Coronary artery (tissue), 2 donors: ENCODE measurements at regions not wholly inside any gene's neighbourhood (a gene's known extent, or its start where the extent isn't known, plus 50 kb on each side); places are given as distances from the start of the nearest gene placed in this dataset.

Source experiments
- DNase-seq: peaks from one replicate; pipeline ENCODE4 v3.0.0-alpha.2; 2017; ENCODE audit warnings: low spot score
- H3K27ac ChIP-seq, 2 donors: fragments of 200-600 bp; sonication (generic); one replicate each; pipeline ENCODE4 v1.5.1; 2016 to 2019
- H3K4me3 ChIP-seq: fragments of 200-600 bp; sonication (generic); 2 replicates; pipeline ENCODE4 v1.5.1; 2016; ENCODE audit warnings: mild to moderate bottlenecking, moderate library complexity
- TF ChIP-seq, protein P1 (sequence below): fragments of 200-600 bp; sonication (generic); IDR thresholded peaks from one replicate; pipeline ENCODE4 v1.5.1; 2019; ENCODE audit warnings: antibody characterized with exemption

DNA sequence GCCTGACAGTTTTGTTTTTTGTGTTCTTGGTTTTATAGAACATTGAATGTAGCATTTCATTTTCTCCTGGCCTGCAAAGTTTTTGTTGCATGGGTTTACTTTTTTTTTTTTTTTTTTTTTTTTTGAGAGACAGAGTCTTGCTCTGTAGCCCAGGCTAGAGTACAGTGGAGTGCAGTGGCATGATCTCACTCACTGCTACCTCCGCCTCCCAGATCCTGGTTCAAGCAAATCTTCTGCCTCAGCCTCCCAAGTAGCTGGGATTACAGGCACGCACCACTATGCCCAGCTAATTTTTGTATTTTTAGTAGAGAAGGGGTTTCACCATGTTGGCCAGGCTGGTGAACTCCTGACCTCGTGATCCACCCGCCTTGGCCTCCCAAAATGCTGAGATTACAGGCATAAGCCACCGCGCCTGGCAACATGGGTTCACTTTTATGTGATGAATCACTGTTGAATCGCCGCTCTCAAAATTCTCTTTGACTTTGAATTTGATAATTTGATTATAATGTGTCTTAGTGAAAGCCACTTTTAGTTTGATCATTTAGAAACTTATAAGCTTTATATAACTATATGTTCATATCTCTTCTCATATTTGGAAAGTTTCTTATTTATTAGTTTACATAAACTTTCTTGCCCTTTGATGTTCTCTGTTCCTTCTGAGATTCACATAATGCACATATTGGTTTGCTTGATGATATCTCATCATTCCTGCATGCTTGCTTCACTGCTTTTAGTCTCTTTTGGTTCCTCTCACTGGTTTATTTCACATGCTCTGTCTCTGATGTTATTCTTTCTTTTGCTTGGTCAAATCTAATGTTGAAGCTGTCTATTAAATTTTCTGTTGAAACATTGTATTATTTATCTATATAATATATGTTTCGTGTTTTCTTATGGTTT lies 589.0 kb upstream of the CNTN5 start:
- DNase-seq, result no peak
- H3K27ac ChIP-seq, result no peak overlapping the region
- TF ChIP-seq, protein P1, sequence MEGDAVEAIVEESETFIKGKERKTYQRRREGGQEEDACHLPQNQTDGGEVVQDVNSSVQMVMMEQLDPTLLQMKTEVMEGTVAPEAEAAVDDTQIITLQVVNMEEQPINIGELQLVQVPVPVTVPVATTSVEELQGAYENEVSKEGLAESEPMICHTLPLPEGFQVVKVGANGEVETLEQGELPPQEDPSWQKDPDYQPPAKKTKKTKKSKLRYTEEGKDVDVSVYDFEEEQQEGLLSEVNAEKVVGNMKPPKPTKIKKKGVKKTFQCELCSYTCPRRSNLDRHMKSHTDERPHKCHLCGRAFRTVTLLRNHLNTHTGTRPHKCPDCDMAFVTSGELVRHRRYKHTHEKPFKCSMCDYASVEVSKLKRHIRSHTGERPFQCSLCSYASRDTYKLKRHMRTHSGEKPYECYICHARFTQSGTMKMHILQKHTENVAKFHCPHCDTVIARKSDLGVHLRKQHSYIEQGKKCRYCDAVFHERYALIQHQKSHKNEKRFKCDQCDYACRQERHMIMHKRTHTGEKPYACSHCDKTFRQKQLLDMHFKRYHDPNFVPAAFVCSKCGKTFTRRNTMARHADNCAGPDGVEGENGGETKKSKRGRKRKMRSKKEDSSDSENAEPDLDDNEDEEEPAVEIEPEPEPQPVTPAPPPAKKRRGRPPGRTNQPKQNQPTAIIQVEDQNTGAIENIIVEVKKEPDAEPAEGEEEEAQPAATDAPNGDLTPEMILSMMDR, result no peak
- H3K4me3 ChIP-seq, result no peak overlapping the region

DNA sequence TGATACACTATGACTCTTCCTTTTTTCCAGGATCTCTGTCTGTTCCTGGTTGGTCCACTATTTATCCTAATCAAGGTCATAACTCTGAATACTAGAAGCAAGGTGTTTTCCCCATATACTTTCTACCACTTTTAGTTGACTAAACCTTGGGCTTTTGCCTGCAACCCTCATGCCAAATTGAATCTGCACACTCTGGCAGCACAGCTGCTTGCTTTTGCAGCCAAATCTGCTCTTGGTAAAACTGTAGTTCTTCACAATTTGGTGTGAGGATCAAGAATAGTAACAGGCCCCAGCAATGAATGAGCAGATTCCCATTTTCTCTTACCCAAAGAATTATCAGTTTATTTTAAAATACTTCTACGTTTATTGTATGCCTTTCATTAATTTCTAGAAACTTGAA lies 586.5 kb upstream of the CNTN5 start:
- TF ChIP-seq, protein P1, result no peak
- no peak overlapping the region for H3K27ac ChIP-seq
- no peak for DNase-seq
- no peak overlapping the region for H3K4me3 ChIP-seq

DNA sequence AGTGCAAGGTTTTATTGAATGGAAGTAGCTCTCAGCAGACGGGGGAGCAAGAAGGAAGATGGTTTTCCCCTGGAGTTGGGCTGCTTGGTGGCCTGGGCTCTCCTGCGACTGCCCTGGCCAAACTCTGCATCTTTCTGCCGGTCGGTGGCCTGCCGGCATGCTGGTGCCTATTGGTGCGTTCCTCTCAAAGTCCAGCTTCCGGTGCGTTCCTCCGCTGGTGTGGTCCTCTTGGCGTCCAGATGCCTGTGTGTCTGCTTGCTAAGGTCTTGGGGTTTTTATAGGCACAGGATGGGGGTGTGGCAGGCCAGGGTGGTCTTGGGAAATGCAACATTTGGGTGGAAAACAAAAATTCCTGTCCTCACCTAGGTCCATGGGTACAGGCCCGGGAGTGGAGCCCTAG lies 567.4 kb upstream of the CNTN5 start:
- TF ChIP-seq, protein P1, result no peak
- no peak for DNase-seq

DNA sequence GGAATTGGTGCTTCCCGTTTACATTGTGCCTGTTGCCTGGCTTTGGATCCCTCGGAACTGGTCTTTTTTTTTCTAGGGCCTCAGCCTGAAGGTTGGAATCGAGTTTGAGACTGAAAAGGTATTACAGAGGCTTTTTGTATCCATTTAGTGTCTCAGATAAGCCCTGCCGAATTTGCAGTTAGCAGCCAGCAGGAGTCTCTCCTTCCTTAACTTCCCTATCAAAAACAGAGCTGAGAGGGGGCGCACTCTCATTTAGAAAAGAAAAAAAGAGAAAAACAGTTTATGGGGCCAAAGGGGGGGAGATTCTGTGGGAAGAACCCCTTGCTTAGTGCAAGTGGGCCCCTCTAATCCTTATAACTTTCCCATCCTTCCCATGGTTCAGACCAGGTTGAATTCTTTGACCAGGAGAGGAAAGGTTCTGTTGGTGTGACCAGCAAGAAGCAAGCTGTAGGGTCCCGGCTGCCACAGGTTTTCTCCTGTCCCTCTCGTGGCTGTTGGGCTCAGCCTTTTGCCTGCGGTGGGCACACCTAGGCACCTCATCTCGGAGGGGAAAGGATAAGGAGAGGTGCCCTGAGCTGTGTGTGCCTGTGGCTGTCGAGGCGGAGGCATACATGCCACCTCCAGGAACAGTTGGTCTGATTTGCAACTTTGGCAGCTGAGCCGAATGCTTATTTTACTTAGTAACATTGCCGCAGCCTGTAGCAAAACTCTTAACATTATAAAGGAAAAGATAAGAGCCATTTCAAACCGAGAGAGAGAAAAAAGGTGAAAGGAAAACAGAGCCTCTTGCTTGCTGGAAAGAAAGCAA lies 565.0 kb upstream of the CNTN5 start:
- no peak for DNase-seq
- TF ChIP-seq, protein P1, result no peak
- H3K27ac ChIP-seq, result no peak overlapping the region
- H3K4me3 ChIP-seq, result no peak overlapping the region

More for the DNA sequence above, 567.4 kb upstream of the CNTN5 start:
- Histone ChIP-seq H3K27ac (no peak overlapping the region), H3K4me3 (no peak overlapping the region)

DNA sequence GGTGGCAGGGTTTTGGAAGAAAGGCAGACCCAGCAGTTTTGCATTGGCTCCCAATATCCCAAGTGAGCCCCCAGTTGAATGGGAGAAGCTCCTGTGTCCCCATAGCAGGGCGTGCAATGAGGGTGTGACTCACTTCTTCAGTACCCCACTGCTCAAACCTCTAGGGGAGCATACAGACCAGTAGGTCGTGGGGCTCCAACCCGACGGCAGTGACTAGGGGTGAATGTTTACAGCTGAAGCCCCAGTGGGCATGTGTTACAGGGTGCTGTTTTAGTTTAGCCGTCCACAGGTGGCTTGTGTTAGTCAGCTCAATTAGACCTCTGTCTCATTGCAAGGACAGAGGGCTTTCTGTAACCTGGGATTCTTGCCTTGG lies 564.5 kb upstream of the CNTN5 start:
- DNase-seq, result no peak

DNA sequence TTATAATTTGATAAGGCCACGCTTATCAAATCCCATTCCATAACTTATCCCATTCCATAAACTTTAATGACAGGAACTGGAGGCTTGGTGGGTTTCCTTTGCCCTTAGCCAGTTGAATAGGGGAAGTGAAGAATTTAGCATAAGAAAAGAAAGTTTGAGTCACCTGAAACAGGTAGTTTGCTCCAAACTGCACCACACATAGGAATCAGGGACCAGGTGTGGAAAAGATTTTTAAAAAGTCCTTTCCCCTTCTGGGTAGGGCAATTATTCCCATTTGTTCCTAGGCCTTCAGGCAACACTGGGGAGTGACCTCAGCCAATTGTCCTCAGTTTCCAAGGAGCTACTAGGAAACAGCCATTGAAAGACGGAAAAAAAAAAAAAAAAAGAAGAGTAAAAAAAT lies 525.7 kb upstream of the CNTN5 start:
- no peak overlapping the region for H3K4me3 ChIP-seq
- no peak overlapping the region for H3K27ac ChIP-seq
- DNase-seq, result no peak
- TF ChIP-seq, protein P1, result no peak

More for the DNA sequence above, 564.5 kb upstream of the CNTN5 start:
- Histone ChIP-seq H3K27ac (no peak overlapping the region), H3K4me3 (no peak overlapping the region)
- TF ChIP-seq, protein P1, result no peak
